Neural crest cell (in vitro differentiated cells): ENCODE measurements at regions not wholly inside any gene's neighbourhood (a gene's known extent, or its start where the extent isn't known, plus 50 kb on each side); places are given as distances from the start of the nearest gene placed in this dataset.

Experiments used
- DNase-seq: peaks from one replicate; pipeline ENCODE4 v3.0.0; 2021; ENCODE audit warnings: low read depth, mixed read lengths, low spot score
- H3K27ac Mint-ChIP-seq: one replicate; pipeline ENCODE4 v1.8.0; 2021; ENCODE audit warnings: mild to moderate bottlenecking, mixed read lengths; ENCODE audit not compliant: unreplicated experiment
- H3K27me3 Mint-ChIP-seq: 2 replicates; pipeline ENCODE4 v1.8.0; 2021; ENCODE audit warnings: low read depth, mild to moderate bottlenecking, mixed read lengths
- H3K36me3 Mint-ChIP-seq: 2 replicates; pipeline ENCODE4 v1.8.0; 2021; ENCODE audit warnings: low read depth, mild to moderate bottlenecking, mixed read lengths
- H3K4me1 Mint-ChIP-seq: 2 replicates; pipeline ENCODE4 v1.8.0; 2021; ENCODE audit warnings: mixed read lengths
- H3K4me3 Mint-ChIP-seq: one replicate; pipeline ENCODE4 v1.8.0; 2021; ENCODE audit warnings: mild to moderate bottlenecking, mixed read lengths
- H3K9me3 Mint-ChIP-seq: 2 replicates; pipeline ENCODE4 v1.8.0; 2021; ENCODE audit warnings: mixed read lengths
- CTCF ChIP-seq: fragments of 200-600 bp; sonication (generic); conservative IDR thresholded peaks from 2 replicates; pipeline ENCODE4 v1.5.0; 2021; ENCODE audit warnings: antibody characterized with exemption, mild to moderate bottlenecking

GRCh38 chr10:118955951-118956801 is 73.3 kb upstream of the NANOS1 start:
- no peak for TF ChIP-seq CTCF
- no peaks in the 10 kb centered on the region for H3K36me3 Mint-ChIP-seq
- no peaks in the 10 kb centered on the region for H3K9me3 Mint-ChIP-seq
- DNase-seq: no peak
- no peaks in the 10 kb centered on the region for H3K27me3 Mint-ChIP-seq
- no peak overlapping the region for H3K27ac Mint-ChIP-seq
- H3K4me1 Mint-ChIP-seq: peaks cover 44% of the 10 kb centered on the region
- H3K4me3 Mint-ChIP-seq: no peak overlapping the region

DNA sequence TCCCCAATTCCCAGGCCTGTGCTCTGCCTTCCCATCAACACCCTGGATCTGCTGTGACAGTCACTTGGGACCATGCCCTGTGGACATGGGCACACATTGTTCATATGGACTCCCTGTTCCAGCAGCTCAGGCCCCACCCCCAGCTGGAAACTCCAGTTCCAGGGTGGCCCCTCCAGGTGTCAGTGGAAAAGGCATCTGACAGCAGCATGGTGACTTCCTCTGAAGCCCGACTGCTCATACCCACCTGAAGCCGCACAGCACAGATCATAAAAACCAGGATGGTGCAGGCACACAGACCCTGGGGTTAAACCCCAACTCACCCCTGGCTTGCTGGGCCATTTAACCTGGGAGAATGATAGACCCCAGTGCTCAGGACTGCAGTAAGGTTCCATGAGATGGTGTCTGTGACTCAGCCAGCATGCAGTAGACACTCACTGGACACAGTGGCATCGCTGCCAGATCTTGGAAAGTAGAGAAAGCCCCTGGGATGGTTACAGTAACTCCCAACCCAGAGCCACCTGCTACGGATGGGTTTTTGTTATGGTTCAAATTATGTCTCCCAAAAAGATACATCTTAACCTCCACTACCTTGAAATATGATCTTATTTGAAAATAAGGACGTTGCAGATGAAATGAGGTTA is 72.6 kb upstream of the NANOS1 start:
- Mint-ChIP-seq H3K4me1 (peaks cover 40% of the 10 kb centered on the region), H3K27ac (no peak overlapping the region), H3K36me3 (no peaks in the 10 kb centered on the region), H3K9me3 (no peaks in the 10 kb centered on the region), H3K4me3 (no peak overlapping the region), H3K27me3 (no peaks in the 10 kb centered on the region)
- TF ChIP-seq CTCF: no peak
- DNase-seq: no peak

GRCh38 chr10:118957443-118957825 is 72.1 kb upstream of the NANOS1 start:
- no peak for DNase-seq
- H3K36me3 Mint-ChIP-seq: no peaks in the 10 kb centered on the region
- no peaks in the 10 kb centered on the region for H3K9me3 Mint-ChIP-seq
- no peak overlapping the region for H3K27ac Mint-ChIP-seq
- no peaks in the 10 kb centered on the region for H3K27me3 Mint-ChIP-seq
- peaks cover 36% of the 10 kb centered on the region for H3K4me1 Mint-ChIP-seq
- no peak overlapping the region for H3K4me3 Mint-ChIP-seq
- TF ChIP-seq CTCF: no peak

DNA sequence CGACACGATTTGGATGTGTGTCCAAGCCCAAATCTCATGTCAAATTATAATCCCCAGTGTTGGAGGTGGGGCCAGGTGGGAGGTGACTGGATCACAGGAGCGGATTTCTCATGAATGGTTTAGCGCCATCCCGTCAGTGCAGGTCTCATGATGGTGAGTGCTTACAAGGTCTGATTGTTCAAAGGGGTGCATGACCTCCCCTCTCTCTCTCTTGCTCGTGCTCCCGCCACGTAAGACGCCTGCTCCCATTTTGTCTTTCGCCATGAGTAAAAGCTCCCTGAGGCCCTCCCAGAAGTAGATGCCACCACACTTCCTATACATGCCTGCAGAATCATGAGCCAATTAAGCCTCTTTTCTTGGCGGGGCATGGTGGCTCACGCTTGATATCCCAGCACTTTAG is 71.5 kb upstream of the NANOS1 start:
- H3K4me1 Mint-ChIP-seq: peaks cover 36% of the 10 kb centered on the region
- H3K9me3 Mint-ChIP-seq: no peaks in the 10 kb centered on the region
- no peak for DNase-seq
- H3K36me3 Mint-ChIP-seq: no peaks in the 10 kb centered on the region
- H3K27me3 Mint-ChIP-seq: no peaks in the 10 kb centered on the region
- H3K27ac Mint-ChIP-seq: no peak overlapping the region
- TF ChIP-seq CTCF: no peak
- no peak overlapping the region for H3K4me3 Mint-ChIP-seq

DNA sequence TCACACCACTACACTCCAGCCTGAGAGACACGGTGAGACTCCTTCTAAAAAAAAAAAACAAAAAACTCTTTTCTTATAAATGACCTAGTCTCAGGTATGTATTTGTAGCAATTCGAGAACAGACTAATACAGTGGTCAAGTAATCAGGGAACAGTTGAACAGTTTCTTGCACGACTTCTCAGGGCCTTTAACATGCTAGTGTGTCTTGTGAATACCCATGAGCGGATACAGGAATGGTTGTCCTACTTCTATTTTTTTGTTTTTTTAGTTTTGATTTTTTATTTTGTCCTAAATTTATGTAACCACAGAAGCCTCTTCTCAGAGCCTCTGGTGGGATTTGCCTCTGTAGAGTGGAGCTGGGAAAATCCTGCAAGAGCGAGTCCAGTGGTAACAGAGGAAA is 71.0 kb upstream of the NANOS1 start:
- no peaks in the 10 kb centered on the region for H3K27me3 Mint-ChIP-seq
- no peak overlapping the region for H3K4me3 Mint-ChIP-seq
- H3K9me3 Mint-ChIP-seq: no peaks in the 10 kb centered on the region
- no peaks in the 10 kb centered on the region for H3K36me3 Mint-ChIP-seq
- DNase-seq: no peak
- peaks cover 36% of the 10 kb centered on the region for H3K4me1 Mint-ChIP-seq
- H3K27ac Mint-ChIP-seq: no peak overlapping the region
- TF ChIP-seq CTCF: no peak
